ENCODE measurements at regions not wholly inside any gene's neighbourhood (a gene's known extent, or its start where the extent isn't known, plus 50 kb on each side); places are given as distances from the start of the nearest gene placed in this dataset.

DNA sequence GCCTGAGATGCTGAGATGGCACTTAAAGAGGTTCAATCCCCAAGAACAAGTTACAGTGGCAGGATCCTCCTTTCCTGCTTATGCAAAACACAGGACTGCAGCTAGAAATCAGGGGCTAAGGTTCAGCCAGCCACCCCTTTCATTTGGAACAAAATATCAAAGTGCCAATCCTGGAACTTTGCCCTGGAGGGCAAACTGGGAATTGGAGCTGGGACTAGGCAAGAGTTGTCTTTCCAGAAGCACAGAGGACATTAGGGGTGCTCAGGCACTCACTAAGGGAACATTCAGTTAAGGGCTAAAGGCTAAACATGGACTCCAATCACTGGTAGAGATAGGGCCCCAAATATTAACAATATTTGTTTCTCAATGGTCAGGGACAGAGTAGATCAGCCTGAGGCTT is 237.2 kb downstream of the EMP1 start (continued):
- TF ChIP-seq, protein P1, sequence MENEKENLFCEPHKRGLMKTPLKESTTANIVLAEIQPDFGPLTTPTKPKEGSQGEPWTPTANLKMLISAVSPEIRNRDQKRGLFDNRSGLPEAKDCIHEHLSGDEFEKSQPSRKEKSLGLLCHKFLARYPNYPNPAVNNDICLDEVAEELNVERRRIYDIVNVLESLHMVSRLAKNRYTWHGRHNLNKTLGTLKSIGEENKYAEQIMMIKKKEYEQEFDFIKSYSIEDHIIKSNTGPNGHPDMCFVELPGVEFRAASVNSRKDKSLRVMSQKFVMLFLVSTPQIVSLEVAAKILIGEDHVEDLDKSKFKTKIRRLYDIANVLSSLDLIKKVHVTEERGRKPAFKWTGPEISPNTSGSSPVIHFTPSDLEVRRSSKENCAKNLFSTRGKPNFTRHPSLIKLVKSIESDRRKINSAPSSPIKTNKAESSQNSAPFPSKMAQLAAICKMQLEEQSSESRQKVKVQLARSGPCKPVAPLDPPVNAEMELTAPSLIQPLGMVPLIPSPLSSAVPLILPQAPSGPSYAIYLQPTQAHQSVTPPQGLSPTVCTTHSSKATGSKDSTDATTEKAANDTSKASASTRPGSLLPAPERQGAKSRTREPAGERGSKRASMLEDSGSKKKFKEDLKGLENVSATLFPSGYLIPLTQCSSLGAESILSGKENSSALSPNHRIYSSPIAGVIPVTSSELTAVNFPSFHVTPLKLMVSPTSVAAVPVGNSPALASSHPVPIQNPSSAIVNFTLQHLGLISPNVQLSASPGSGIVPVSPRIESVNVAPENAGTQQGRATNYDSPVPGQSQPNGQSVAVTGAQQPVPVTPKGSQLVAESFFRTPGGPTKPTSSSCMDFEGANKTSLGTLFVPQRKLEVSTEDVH (IDR thresholded peaks at IDR 0.05; ENCODE audit: low read depth, partially characterized antibody): no peak
- TF ChIP-seq WRNIP1 (IDR thresholded peaks at IDR 0.05; ENCODE audit: borderline replicate concordance, low read depth, low read length): no peak
- TF ChIP-seq GATAD2B (conservative IDR thresholded peaks at IDR 0.05; ENCODE audit: low read depth): no peak
- no peak for TF ChIP-seq SRF (IDR thresholded peaks at IDR 0.05; ENCODE audit: low read depth in 2 of 2, low read length in 2 of 2)
- no peak for TF ChIP-seq EZH2 (IDR thresholded peaks at IDR 0.05; ENCODE audit: borderline replicate concordance, control insufficient read depth, low read depth, low read length)
- no peak for TF ChIP-seq CBX3 (IDR thresholded peaks at IDR 0.05; ENCODE audit: borderline replicate concordance, low read depth)
- no peak for TF ChIP-seq SMARCA5 (IDR thresholded peaks at IDR 0.05)
- no peak for TF ChIP-seq BCL11A (IDR thresholded peaks at IDR 0.05; ENCODE audit: low read depth, low read length)
- no peak for TF ChIP-seq STAT1 (conservative IDR thresholded peaks at IDR 0.05)

DNA sequence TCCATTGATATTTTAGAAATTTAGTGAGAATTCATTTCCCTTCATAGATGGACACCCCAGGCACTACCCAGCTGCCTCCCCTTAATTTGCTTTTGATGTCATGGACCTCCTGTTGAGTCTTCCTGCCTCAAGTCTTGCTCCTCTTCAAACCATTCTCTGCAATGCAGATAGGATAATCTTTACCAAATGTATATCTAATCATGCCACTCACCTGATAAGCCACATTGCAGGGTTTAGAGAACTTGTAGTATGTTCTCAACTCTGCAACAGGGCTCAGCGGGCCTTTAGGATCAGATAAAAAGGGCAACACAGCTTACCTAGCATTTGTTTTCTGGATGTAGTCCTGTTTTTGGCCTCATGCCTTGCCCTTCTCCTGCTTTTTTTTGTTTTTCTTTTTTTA is 234.5 kb downstream of the EMP1 start:
- no peaks in the 10 kb centered on the region; the same call in 2 of the 3 replicates for H3K9me3 ChIP-seq (replicated peaks; ENCODE audit: control insufficient read depth, insufficient read depth, low read length)
- intact Hi-C loops (cut with micrococcal nuclease; ENCODE audit: unreplicated experiment): no loop called here
- no peaks in the 10 kb centered on the region for H3K79me2 ChIP-seq (ENCODE audit: control insufficient read depth, insufficient read depth, low read length)
- ChIA-PET CTCF (interaction anchor here (1.6 to 1.9 kb wide), 2 partner anchors 31 to 69 kb away, joined by 3 to 5 read pairs; no protein-coding TSS in a partner anchor), POLR2A (no interaction called here), SMC1A (ENCODE audit: uncharacterized antibody, unreplicated experiment) (interaction anchor here (1.2 kb wide), 1 partner anchor 253 kb away, joined by 3 read pairs; no protein-coding TSS in a partner anchor), RAD21 (ENCODE audit: unreplicated experiment) (no interaction called here)
- H4K20me1 ChIP-seq (ENCODE audit: control insufficient read depth, insufficient read depth): no peaks in the 10 kb centered on the region
- DNase-seq (ENCODE audit: low read depth, low spot score) (no peak), FAIRE-seq (no peak), ATAC-seq (no peak)
- no peaks in the 10 kb centered on the region for H3K27me3 ChIP-seq (replicated peaks in 1 of 2; ENCODE audit: control insufficient read depth in 2 of 2, insufficient read depth in 2 of 2, low read length in 1 of 2)
- no TSS peak for BruUV-seq (replicated peaks)
- no peak overlapping the region for H3K4me3 ChIP-seq
- no peak overlapping the region for H2AFZ ChIP-seq (ENCODE audit: control insufficient read depth, low read depth, low read length)
- H3K4me2 ChIP-seq (ENCODE audit: control insufficient read depth, insufficient read depth): no peak overlapping the region
- H3K4me1 ChIP-seq (ENCODE audit: control insufficient read depth, insufficient read depth, low read length): no peaks in the 10 kb centered on the region
- no peak overlapping the region for H3K9ac ChIP-seq (ENCODE audit: control insufficient read depth, insufficient read depth, low read length)
- H3K36me3 ChIP-seq (ENCODE audit: control insufficient read depth in 2 of 2, insufficient read depth in 2 of 2, low read length in 1 of 2): no peaks in the 10 kb centered on the region
- no peak overlapping the region for H3K27ac ChIP-seq (ENCODE audit: control insufficient read depth, insufficient read depth)
- in situ Hi-C loops (cut with MboI): no loop called here
- WGBS (ENCODE audit: insufficient coverage, insufficient replicate concordance, low lambda C conversion rate, missing lambda C conversion rate): 83% methylated on average over 1 of the region's 1 CpG
- no peak for TF ChIP-seq LARP7 (IDR thresholded peaks at IDR 0.05)
- TF ChIP-seq, protein P2, sequence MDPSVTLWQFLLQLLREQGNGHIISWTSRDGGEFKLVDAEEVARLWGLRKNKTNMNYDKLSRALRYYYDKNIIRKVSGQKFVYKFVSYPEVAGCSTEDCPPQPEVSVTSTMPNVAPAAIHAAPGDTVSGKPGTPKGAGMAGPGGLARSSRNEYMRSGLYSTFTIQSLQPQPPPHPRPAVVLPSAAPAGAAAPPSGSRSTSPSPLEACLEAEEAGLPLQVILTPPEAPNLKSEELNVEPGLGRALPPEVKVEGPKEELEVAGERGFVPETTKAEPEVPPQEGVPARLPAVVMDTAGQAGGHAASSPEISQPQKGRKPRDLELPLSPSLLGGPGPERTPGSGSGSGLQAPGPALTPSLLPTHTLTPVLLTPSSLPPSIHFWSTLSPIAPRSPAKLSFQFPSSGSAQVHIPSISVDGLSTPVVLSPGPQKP (IDR thresholded peaks at IDR 0.05; ENCODE audit: low read depth, low read length): no peak
- no peak for TF ChIP-seq RBBP5 (conservative IDR thresholded peaks at IDR 0.05)
- TF ChIP-seq GABPA (IDR thresholded peaks at IDR 0.05; ENCODE audit: low read depth): no peak
- TF ChIP-seq, protein P3, sequence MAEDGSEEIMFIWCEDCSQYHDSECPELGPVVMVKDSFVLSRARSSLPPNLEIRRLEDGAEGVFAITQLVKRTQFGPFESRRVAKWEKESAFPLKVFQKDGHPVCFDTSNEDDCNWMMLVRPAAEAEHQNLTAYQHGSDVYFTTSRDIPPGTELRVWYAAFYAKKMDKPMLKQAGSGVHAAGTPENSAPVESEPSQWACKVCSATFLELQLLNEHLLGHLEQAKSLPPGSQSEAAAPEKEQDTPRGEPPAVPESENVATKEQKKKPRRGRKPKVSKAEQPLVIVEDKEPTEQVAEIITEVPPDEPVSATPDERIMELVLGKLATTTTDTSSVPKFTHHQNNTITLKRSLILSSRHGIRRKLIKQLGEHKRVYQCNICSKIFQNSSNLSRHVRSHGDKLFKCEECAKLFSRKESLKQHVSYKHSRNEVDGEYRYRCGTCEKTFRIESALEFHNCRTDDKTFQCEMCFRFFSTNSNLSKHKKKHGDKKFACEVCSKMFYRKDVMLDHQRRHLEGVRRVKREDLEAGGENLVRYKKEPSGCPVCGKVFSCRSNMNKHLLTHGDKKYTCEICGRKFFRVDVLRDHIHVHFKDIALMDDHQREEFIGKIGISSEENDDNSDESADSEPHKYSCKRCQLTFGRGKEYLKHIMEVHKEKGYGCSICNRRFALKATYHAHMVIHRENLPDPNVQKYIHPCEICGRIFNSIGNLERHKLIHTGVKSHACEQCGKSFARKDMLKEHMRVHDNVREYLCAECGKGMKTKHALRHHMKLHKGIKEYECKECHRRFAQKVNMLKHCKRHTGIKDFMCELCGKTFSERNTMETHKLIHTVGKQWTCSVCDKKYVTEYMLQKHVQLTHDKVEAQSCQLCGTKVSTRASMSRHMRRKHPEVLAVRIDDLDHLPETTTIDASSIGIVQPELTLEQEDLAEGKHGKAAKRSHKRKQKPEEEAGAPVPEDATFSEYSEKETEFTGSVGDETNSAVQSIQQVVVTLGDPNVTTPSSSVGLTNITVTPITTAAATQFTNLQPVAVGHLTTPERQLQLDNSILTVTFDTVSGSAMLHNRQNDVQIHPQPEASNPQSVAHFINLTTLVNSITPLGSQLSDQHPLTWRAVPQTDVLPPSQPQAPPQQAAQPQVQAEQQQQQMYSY (CRISPR knock-in tag; IDR thresholded peaks at IDR 0.05): no peak
- no peak for TF ChIP-seq SUZ12 (IDR thresholded peaks at IDR 0.05; ENCODE audit: unreplicated experiment)
- TF ChIP-seq CEBPB (IDR thresholded peaks at IDR 0.05; ENCODE audit: borderline replicate concordance in 1 of 2, low read depth in 2 of 2, low read length in 2 of 2): no peak
- no peak for TF ChIP-seq WRNIP1 (IDR thresholded peaks at IDR 0.05; ENCODE audit: borderline replicate concordance, low read depth, low read length)
- TF ChIP-seq, protein P4, sequence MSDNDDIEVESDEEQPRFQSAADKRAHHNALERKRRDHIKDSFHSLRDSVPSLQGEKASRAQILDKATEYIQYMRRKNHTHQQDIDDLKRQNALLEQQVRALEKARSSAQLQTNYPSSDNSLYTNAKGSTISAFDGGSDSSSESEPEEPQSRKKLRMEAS (IDR thresholded peaks at IDR 0.05; ENCODE audit: low read depth, low read length): no peak

Data from GM12878 (cell line).